Stimulated activated CD8-positive, alpha-beta memory T cell treated with anti-CD3 and anti-CD28 coated beads, Interleukin-15, amount 100 ng/mL, for 4 hours (primary cell): ENCODE measurements at regions not wholly inside any gene's neighbourhood (a gene's known extent, or its start where the extent isn't known, plus 50 kb on each side); places are given as distances from the start of the nearest gene placed in this dataset.
"Not testable (repeated sequence)": the region's sequence is repeated elsewhere in the genome, so short reads cannot be mapped to it uniquely, and the experiment has no call there.

Source experiments
- DNase-seq, 2 donors: peaks; one replicate each; pipeline ENCODE4 v3.0.0-alpha.2; 2020; ENCODE audit warnings: low read depth in 2 of 2

- no peak for DNase-seq
Measured at GRCh38 chr9:71632776-71633175, 135.5 kb downstream of the CEMIP2 start.

DNA sequence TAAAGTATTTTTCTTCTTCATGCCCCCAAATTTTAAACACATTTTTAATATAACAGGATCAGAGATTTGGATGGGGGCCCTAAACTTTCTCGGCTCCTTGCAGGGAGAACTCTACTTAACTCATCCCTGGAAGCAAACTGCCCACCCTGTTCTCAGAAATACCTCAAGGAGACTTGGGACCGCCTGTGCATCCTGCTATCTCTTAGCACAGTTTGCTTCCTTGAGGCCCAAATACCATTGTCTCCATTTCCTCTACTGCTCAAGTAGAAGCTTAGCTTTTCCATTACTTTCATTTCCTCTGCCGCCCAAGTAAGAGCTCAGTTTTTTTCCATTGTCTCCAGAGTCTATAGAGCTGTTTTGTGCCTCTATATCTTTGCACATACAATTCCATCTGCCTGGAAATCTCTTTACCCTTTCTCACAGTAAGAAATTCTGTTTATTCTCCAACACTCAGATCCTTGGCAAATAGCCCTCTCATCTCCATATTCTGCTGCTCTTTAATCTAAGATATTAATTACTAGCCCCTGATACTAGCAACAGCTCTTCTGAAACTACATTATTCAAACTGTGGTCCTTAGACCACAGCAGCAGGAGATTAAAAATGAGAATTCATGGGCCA, 137.8 kb downstream of the CEMIP2 start:
- no peak for DNase-seq

DNA sequence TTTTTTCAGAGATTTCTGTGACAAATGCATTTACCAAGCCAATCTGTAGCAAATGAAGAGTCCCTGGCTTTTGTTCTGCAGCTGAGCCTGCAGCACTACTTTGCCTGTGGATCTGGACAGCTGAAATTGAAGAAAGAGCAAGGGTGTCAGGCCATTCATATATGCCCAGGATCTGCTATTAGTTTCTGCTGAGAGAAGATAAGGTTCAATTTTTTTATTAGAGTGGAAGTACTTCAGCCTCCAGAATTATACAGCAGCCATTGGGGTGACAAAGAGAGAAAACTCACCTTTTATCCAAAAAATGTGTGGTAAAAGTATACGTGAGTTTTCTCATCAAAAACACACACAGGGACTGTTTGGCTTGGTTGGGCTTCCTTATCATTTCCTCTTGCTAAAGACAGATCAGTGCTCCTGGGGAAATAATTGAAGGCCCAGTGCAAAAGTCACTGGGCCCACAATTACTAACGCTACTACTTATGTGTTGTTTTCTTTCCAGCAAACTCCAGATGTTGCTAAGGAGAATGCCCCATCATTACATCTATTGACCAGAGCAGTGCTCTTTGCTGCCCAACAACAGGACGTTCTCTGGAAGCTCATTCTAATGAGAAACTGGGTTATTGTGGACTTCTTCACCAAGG, 138.6 kb downstream of the CEMIP2 start:
- DNase-seq: no peak

GRCh38 chr9:71628247-71628646, 140.1 kb downstream of the CEMIP2 start:
- DNase-seq: no peak

DNA sequence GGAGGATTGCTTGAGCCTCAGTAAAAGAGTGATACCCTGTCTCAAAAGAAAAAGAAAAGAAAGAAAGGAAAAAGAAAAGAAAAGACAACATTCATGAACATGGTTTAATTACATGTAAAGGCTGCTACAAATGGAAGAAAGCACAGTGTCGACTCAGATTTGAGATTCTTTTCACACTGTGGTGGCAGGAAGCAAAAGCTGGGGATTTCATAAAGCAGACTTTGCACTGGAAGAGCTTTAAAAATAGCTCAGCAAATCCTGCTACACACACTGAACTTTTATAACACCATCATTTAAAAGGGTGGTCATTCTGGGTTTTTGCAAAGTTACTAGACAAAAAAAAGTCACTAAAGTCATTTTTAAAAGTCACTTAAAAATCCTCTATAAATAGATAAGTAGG, 140.8 kb downstream of the CEMIP2 start:
- DNase-seq: no peak

- no peak for DNase-seq
Measured at GRCh38 chr9:71626395-71626794, 141.9 kb downstream of the CEMIP2 start.

GRCh38 chr9:71624728-71625127, 143.6 kb downstream of the CEMIP2 start:
- DNase-seq: no peak

DNA sequence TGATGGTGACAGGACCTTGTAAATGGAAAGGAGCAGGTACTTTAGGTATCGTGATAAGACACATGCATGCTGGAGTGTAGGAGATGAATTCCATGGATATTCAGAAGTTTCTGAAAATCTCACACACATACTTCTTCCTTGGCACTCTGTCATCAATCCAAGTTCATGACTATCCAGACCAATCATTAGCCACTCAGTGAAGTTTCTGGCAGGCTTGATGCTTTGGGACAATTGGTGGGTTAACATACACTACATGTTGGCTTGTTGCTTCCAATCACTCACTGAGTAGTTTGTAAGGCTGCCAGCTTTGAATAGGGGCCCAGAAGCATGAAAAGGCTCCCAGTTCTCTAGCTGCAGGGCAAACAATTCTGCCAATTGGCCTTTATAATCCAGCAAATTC, 147.6 kb downstream of the CEMIP2 start:
- DNase-seq: no peak

- DNase-seq: no peak
Measured at GRCh38 chr9:71620331-71620730, 148.0 kb downstream of the CEMIP2 start.

- DNase-seq: no peak
Measured at GRCh38 chr9:71619926-71620325, 148.4 kb downstream of the CEMIP2 start.

DNA sequence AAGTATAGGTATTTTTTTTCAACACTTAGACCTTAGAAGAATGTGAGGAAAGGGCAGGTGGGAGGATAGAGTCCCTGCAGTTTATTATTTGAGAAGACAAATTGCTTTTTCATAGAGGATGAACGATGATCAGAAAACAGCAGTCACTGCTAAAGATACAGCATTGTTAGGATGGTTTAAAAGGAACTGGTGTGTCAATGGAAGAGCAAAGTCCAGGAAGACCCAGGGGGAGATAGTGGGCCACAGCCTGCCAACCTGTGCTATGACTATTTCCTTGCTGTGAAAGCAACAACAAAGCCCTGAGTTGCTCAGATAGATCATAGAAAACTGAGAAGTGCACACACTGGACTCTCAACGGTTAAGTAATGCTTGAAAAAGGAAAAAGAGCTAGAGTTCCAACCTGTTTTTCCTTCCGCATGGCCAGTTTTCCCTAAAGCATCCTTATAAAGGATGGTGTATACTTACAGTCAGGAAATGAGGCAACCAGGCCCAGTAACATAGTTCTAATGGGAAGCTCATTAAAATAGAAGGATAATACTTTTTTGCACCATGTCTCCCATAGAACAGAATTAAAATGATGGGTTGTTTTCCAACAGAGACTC, 153.8 kb downstream of the CEMIP2 start:
- DNase-seq: no peak

GRCh38 chr9:71612889-71613288, 155.4 kb downstream of the CEMIP2 start:
- DNase-seq: no peak

DNA sequence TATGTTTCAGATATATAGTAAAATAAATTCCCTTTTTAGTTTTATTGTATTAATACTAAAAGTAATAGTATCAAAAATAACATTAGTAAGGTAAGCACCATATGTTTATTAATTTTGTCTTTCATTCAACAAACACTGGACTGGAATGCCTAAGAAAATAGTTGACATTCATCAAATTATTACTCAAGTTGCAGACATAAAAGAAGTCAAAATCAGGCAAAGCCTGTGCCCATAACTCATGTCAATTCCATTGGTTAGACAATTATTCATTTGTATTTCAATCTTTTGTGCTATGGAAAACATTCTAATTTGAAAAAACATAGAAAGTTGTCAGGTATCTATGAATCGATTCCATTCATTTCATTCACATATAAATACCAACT, 158.9 kb downstream of the CEMIP2 start:
- DNase-seq: no peak

GRCh38 chr9:71608825-71609447, 159.4 kb downstream of the CEMIP2 start:
- DNase-seq: no peak

- no peak for DNase-seq
Measured at GRCh38 chr9:71608021-71608420, 160.3 kb downstream of the CEMIP2 start.

- DNase-seq: no peak
Measured at GRCh38 chr9:71607461-71607881, 160.8 kb downstream of the CEMIP2 start.

DNA sequence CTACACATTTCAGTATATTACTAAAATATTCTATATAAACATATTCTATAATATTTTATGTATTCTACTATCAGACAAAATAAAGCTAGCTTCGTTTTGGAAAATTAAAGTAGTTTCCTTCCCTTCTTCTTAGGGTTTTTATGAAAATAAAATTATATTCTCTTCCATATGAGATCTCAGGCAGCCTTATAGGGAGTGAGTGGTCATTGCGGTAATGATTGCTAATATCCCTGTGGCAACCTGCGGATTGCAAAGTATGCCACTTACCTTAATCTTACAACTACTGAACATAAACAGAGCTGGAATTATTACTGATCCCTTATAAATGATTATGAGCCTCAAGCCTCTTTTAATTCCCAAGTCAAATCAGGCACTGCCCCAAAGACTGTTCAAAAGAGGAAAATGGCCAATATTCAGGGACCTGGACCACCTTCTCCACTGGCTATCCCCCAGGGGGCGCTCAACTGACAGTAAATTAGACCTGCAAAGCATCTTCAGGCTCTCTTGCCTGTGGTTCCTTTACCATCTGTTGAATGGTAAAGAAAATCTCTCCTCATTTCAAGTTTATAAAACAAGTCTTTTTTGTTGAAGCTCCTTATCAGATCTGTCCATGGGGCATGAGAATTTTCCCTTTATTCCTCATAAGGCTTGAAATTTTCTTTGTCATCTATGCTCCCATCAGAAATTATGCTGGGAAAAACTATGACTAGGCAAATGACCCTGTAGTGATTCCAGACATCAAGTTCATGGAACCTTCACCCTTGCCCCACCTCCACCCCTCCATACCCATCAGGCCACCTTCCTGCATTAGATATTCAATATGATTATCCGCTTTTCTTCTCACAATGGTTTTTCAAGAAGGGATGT, 163.9 kb downstream of the CEMIP2 start:
- peak; percentile 37 to 61 for DNase-seq

DNA sequence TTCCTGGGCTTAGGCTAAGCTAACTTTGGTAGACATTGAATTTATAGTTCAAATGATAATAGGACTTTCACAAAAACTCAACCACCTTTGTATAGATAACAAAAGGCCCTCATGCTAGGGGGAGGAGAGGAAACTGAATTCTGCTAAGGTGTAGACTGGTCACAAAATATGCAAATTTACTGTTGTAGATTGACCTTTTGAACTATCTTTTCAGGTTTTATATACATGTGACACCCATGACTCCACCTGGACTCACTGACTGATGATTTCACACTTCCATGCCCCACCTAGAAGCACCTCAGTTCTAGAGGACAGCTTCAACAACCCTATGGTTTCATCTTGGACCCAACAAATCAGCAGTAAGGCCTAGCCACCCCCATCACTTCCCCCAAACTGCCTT, 165.7 kb downstream of the CEMIP2 start:
- no peak for DNase-seq

GRCh38 chr9:71595762-71596161, 172.6 kb downstream of the CEMIP2 start:
- not testable (repeated sequence) for DNase-seq

DNA sequence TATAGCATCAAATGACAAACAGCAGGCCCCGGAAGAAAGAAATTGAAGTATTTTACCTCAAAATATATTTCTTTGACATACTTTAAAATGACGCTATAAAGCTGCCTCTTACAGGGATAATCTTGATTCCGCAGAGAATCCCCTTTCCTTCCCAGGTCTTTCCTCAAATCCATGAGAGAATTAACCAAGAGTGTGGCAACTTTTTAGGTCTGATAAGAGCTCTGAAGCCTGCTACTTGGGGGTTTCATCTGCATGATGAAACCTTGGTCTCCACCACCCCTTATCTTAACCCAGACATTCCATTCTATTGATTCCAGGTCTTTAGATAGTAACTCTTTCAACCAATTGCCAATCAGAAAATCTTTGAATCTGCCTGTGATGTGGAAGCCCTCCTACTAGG, 173.8 kb downstream of the CEMIP2 start:
- no peak for DNase-seq

DNA sequence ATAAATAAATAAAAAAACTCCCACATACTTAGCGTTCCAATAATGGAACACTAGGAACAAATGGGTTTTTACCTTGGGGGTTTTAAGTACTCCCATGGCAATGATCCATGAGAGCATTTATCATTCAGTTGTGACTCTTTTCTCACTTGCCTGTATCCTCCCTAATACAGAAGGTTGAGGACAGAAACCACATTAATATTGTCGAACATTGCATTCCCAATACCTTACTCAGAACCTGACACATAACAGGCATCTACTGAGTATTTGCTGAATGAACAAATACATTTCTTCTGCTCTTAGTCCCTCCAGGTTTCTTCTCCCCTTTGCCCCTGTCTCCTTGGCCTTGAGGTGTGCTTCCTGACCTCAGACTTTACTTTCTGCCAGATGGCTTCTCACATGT, 175.9 kb downstream of the CEMIP2 start:
- DNase-seq: no peak

- no peak for DNase-seq
Measured at GRCh38 chr9:71590362-71590761, 178.0 kb downstream of the CEMIP2 start.
